ENCODE measurements at regions not wholly inside any gene's neighbourhood (a gene's known extent, or its start where the extent isn't known, plus 50 kb on each side); places are given as distances from the start of the nearest gene placed in this dataset.
"Not testable (repeated sequence)": the region's sequence is repeated elsewhere in the genome, so short reads cannot be mapped to it uniquely, and the experiment has no call there.

GRCh38 chr3:31100519-31100918, 206.1 kb upstream of the GADL1 start:
- Histone ChIP-seq H3K9me3 (ENCODE audit: insufficient read depth, low read depth, low read length) (no peaks in the 10 kb centered on the region), H3K4me3 (ENCODE audit: low read length, poor library complexity, severe bottlenecking) (no peak overlapping the region), H3K79me2 (ENCODE audit: insufficient read depth, low read length) (no peaks in the 10 kb centered on the region), H3K9ac (ENCODE audit: low read depth, low read length, poor library complexity, severe bottlenecking) (no peak overlapping the region), H2AFZ (ENCODE audit: low read length) (no peak overlapping the region), H3K4me1 (ENCODE audit: insufficient read depth, low read length, poor library complexity, severe bottlenecking) (peaks cover 3% of the 10 kb centered on the region), H4K20me1 (ENCODE audit: insufficient read depth, low read length, poor library complexity, severe bottlenecking) (no peaks in the 10 kb centered on the region), H3F3A (ENCODE audit: low read depth) (no peaks in the 10 kb centered on the region), H3K36me3 (ENCODE audit: insufficient read depth, low read length) (no peaks in the 10 kb centered on the region), H3K27me3 (ENCODE audit: insufficient read depth, low read length, poor library complexity, severe bottlenecking) (no peaks in the 10 kb centered on the region), H3K9me2 (replicated peaks; ENCODE audit: low read depth, low read length) (no peaks in the 10 kb centered on the region), H3K4me2 (ENCODE audit: low read depth, low read length, poor library complexity, severe bottlenecking) (no peak overlapping the region)
- TF ChIP-seq CTCF (conservative IDR thresholded peaks at IDR 0.05; ENCODE audit: low read length) (no peak), EZH2phosphoT487 (IDR thresholded peaks at IDR 0.05; ENCODE audit: borderline replicate concordance) (no peak)

- not testable (repeated sequence) for H3K4me3 ChIP-seq (ENCODE audit: low read length, poor library complexity, severe bottlenecking); H4K20me1 ChIP-seq (ENCODE audit: insufficient read depth, low read length, poor library complexity, severe bottlenecking); H3K27me3 ChIP-seq (ENCODE audit: insufficient read depth, low read length, poor library complexity, severe bottlenecking); H3K36me3 ChIP-seq (ENCODE audit: insufficient read depth, low read length); H3K9ac ChIP-seq (ENCODE audit: low read depth, low read length, poor library complexity, severe bottlenecking); H3K4me1 ChIP-seq (ENCODE audit: insufficient read depth, low read length, poor library complexity, severe bottlenecking); H3K79me2 ChIP-seq (ENCODE audit: insufficient read depth, low read length); H3F3A ChIP-seq (ENCODE audit: low read depth); H3K9me2 ChIP-seq (replicated peaks; ENCODE audit: low read depth, low read length); H3K9me3 ChIP-seq (ENCODE audit: insufficient read depth, low read depth, low read length); H3K4me2 ChIP-seq (ENCODE audit: low read depth, low read length, poor library complexity, severe bottlenecking); H2AFZ ChIP-seq (ENCODE audit: low read length)
These were observed 206.8 kb upstream of the GADL1 start for GRCh38 chr3:31101285-31101684.

- Histone ChIP-seq H3F3A (ENCODE audit: low read depth) (no peaks in the 10 kb centered on the region), H3K27me3 (ENCODE audit: insufficient read depth, low read length, poor library complexity, severe bottlenecking) (no peaks in the 10 kb centered on the region), H3K36me3 (ENCODE audit: insufficient read depth, low read length) (no peaks in the 10 kb centered on the region), H3K9ac (ENCODE audit: low read depth, low read length, poor library complexity, severe bottlenecking) (no peak overlapping the region), H2AFZ (ENCODE audit: low read length) (no peak overlapping the region), H3K9me3 (ENCODE audit: insufficient read depth, low read depth, low read length) (no peaks in the 10 kb centered on the region), H4K20me1 (ENCODE audit: insufficient read depth, low read length, poor library complexity, severe bottlenecking) (no peaks in the 10 kb centered on the region), H3K4me2 (ENCODE audit: low read depth, low read length, poor library complexity, severe bottlenecking) (no peak overlapping the region), H3K4me3 (ENCODE audit: low read length, poor library complexity, severe bottlenecking) (no peak overlapping the region), H3K9me2 (replicated peaks; ENCODE audit: low read depth, low read length) (no peaks in the 10 kb centered on the region), H3K4me1 (ENCODE audit: insufficient read depth, low read length, poor library complexity, severe bottlenecking) (peaks cover 3% of the 10 kb centered on the region), H3K79me2 (ENCODE audit: insufficient read depth, low read length) (no peaks in the 10 kb centered on the region)
- TF ChIP-seq EZH2phosphoT487 (IDR thresholded peaks at IDR 0.05; ENCODE audit: borderline replicate concordance) (no peak), CTCF (conservative IDR thresholded peaks at IDR 0.05; ENCODE audit: low read length) (no peak)
These were observed 207.9 kb upstream of the GADL1 start for GRCh38 chr3:31102196-31102879.

GRCh38 chr3:31103181-31103580, 208.7 kb upstream of the GADL1 start:
- peaks cover 3% of the 10 kb centered on the region for H3K4me1 ChIP-seq (ENCODE audit: insufficient read depth, low read length, poor library complexity, severe bottlenecking)
- H3F3A ChIP-seq (ENCODE audit: low read depth), result no peaks in the 10 kb centered on the region
- no peaks in the 10 kb centered on the region for H3K9me2 ChIP-seq (replicated peaks; ENCODE audit: low read depth, low read length)
- H3K27me3 ChIP-seq (ENCODE audit: insufficient read depth, low read length, poor library complexity, severe bottlenecking), result no peaks in the 10 kb centered on the region
- H3K4me3 ChIP-seq (ENCODE audit: low read length, poor library complexity, severe bottlenecking), result no peak overlapping the region
- no peaks in the 10 kb centered on the region for H3K79me2 ChIP-seq (ENCODE audit: insufficient read depth, low read length)
- no peak overlapping the region for H3K9ac ChIP-seq (ENCODE audit: low read depth, low read length, poor library complexity, severe bottlenecking)
- no peaks in the 10 kb centered on the region for H3K9me3 ChIP-seq (ENCODE audit: insufficient read depth, low read depth, low read length)
- no peaks in the 10 kb centered on the region for H4K20me1 ChIP-seq (ENCODE audit: insufficient read depth, low read length, poor library complexity, severe bottlenecking)
- no peak overlapping the region for H3K4me2 ChIP-seq (ENCODE audit: low read depth, low read length, poor library complexity, severe bottlenecking)
- TF ChIP-seq CTCF (conservative IDR thresholded peaks at IDR 0.05; ENCODE audit: low read length) (no peak), EZH2phosphoT487 (IDR thresholded peaks at IDR 0.05; ENCODE audit: borderline replicate concordance) (no peak)
- H3K36me3 ChIP-seq (ENCODE audit: insufficient read depth, low read length), result no peaks in the 10 kb centered on the region
- no peak overlapping the region for H2AFZ ChIP-seq (ENCODE audit: low read length)

Data from Loucy (cell line).